ENCODE measurements at regions not wholly inside any gene's neighbourhood (a gene's known extent, or its start where the extent isn't known, plus 50 kb on each side); places are given as distances from the start of the nearest gene placed in this dataset.

GRCh38 chr5:114250536-114250935, 111.3 kb upstream of the KCNN2 start:
- TF ChIP-seq, protein P1, sequence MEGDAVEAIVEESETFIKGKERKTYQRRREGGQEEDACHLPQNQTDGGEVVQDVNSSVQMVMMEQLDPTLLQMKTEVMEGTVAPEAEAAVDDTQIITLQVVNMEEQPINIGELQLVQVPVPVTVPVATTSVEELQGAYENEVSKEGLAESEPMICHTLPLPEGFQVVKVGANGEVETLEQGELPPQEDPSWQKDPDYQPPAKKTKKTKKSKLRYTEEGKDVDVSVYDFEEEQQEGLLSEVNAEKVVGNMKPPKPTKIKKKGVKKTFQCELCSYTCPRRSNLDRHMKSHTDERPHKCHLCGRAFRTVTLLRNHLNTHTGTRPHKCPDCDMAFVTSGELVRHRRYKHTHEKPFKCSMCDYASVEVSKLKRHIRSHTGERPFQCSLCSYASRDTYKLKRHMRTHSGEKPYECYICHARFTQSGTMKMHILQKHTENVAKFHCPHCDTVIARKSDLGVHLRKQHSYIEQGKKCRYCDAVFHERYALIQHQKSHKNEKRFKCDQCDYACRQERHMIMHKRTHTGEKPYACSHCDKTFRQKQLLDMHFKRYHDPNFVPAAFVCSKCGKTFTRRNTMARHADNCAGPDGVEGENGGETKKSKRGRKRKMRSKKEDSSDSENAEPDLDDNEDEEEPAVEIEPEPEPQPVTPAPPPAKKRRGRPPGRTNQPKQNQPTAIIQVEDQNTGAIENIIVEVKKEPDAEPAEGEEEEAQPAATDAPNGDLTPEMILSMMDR (IDR thresholded peaks at IDR 0.05; ENCODE audit: insufficient read depth, low read length), result no peak
- no peak for TF ChIP-seq GABPA (IDR thresholded peaks at IDR 0.05; ENCODE audit: low read depth)
- TF ChIP-seq POLR2AphosphoS5 (IDR thresholded peaks at IDR 0.05; ENCODE audit: low read depth), result no peak

Data from HL-60 (cell line).